GM12891 (cell line): ENCODE measurements at regions not wholly inside any gene's neighbourhood (a gene's known extent, or its start where the extent isn't known, plus 50 kb on each side); places are given as distances from the start of the nearest gene placed in this dataset.

Experiments used
- POLR2A ChIP-seq: IDR thresholded peaks from 2 replicates; pipeline ENCODE4 v1.6.1; 2011; ENCODE audit warnings: low read depth, low read length, control low read depth
- POLR2AphosphoS5 ChIP-seq: IDR thresholded peaks from 2 replicates; pipeline ENCODE4 v1.6.1; 2011; ENCODE audit warnings: low read depth, low read length, control low read depth
- POU2F2 ChIP-seq: IDR thresholded peaks from 2 replicates; pipeline ENCODE4 v1.6.1; 2011; ENCODE audit warnings: low read depth, mild to moderate bottlenecking, control low read depth, low read length, moderate library complexity

DNA sequence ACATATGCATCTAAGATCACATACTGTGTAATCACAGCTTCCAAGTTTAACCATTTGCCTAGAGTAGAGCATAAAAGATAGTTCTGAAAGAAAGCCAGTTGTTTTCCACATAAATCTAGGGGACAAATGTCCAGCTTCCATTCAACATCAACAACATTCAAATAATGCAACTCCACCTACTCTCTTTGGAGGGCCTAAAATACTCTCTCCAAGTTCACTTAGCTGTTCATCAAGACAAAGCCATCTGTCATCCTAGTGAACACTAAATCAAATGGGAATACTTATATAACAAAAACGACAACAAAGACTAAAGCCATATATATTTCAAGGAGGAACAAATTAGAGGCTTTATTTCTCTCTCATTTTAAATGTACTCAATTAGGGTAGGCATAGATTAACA lies 221.5 kb upstream of the CDH2 start:
- TF ChIP-seq POLR2A = no peak
- no peak for TF ChIP-seq POLR2AphosphoS5
- no peak for TF ChIP-seq POU2F2
